IMR-90 (cell line): ENCODE measurements at regions not wholly inside any gene's neighbourhood (a gene's known extent, or its start where the extent isn't known, plus 50 kb on each side); places are given as distances from the start of the nearest gene placed in this dataset.

Experiments
- ATAC-seq: fragments of 200-7000 bp; cut with Tn5 transposase; 2 replicates; pipeline ENCODE4 v1.9.1; 2020; ENCODE audit warnings: low read depth, mild to moderate bottlenecking, moderate library complexity
- BruUV-seq: library from RNA; stranded (reverse); fragments of 400-500 nt; replicated peaks from 2 replicates; lab custom pipeline; 2021; lab: Mats Ljungman, UMichigan
- CTCF ChIA-PET: fragments of 300-600 bp; formaldehyde crosslinking; extraction: SDS; loops from one replicate; lab custom pipeline; 2021; ENCODE audit warnings: antibody characterized with exemption; lab: Yijun Ruan, JAX
- POLR2A ChIA-PET: fragments of 300-600 bp; sonication (Branson Sonifier 250); formaldehyde crosslinking; loops from one replicate; lab custom pipeline; 2022; ENCODE audit warnings: antibody characterized with exemption; ENCODE audit not compliant: unreplicated experiment; lab: Charles Lee
- DNase-seq: peaks from one replicate; pipeline ENCODE4 v3.0.0; 2013
- H2AFZ ChIP-seq: replicated peaks from 2 replicates; pipeline ENCODE3; 2013; ENCODE audit warnings: low read length, mild to moderate bottlenecking; ENCODE audit not compliant: poor library complexity
- H2AK5ac ChIP-seq: 2 replicates; pipeline ENCODE4 v1.6.1; 2013; ENCODE audit warnings: low read depth, low read length, inconsistent platforms
- H2AK9ac ChIP-seq: replicated peaks from 2 replicates; pipeline ENCODE3; 2013; ENCODE audit warnings: mild to moderate bottlenecking, low read depth, low read length, moderate library complexity; ENCODE audit not compliant: poor library complexity
- H2BK120ac ChIP-seq: 2 replicates; pipeline ENCODE4 v1.6.1; 2013; ENCODE audit warnings: low read depth, low read length, inconsistent platforms
- H2BK15ac ChIP-seq: 3 replicates; pipeline ENCODE4 v1.6.1; 2013; ENCODE audit warnings: low read depth, low read length, inconsistent platforms
- H2BK20ac ChIP-seq: 2 replicates; pipeline ENCODE4 v1.6.1; 2013; ENCODE audit warnings: low read depth, mild to moderate bottlenecking, inconsistent platforms, low read length, moderate library complexity
- H2BK5ac ChIP-seq: 2 replicates; pipeline ENCODE4 v1.6.1; 2013; ENCODE audit warnings: mild to moderate bottlenecking, low read depth, low read length, inconsistent platforms; ENCODE audit not compliant: poor library complexity, severe bottlenecking
- H3K14ac ChIP-seq: replicated peaks from 2 replicates; pipeline ENCODE4 v1.6.1; 2013; ENCODE audit warnings: low read depth, low read length, inconsistent platforms
- H3K18ac ChIP-seq: 2 replicates; pipeline ENCODE4 v1.6.1; 2013; ENCODE audit warnings: low read depth, low read length, control low read depth
- H3K23ac ChIP-seq: 2 replicates; pipeline ENCODE4 v1.6.1; 2013; ENCODE audit warnings: low read depth, low read length, inconsistent platforms
- H3K27ac ChIP-seq: 2 replicates; pipeline ENCODE4 v1.5.1; 2013; ENCODE audit warnings: mild to moderate bottlenecking, control low read depth, low read length; ENCODE audit not compliant: insufficient read depth
- H3K27me3 ChIP-seq: 2 replicates; pipeline ENCODE4 v1.6.1; 2013; ENCODE audit warnings: low read length; ENCODE audit not compliant: control insufficient read depth, insufficient read depth
- H3K36me3 ChIP-seq: 2 replicates; pipeline ENCODE4 v1.6.1; 2013; ENCODE audit warnings: low read length, mixed read lengths; ENCODE audit not compliant: control insufficient read depth, insufficient read depth
- H3K4ac ChIP-seq: 2 replicates; pipeline ENCODE4 v1.6.1; 2013; ENCODE audit warnings: low read depth, low read length, inconsistent platforms
- H3K4me1 ChIP-seq: 2 replicates; pipeline ENCODE4 v1.6.1; 2013; ENCODE audit warnings: low read length, mixed read lengths; ENCODE audit not compliant: control insufficient read depth, insufficient read depth
- H3K4me2 ChIP-seq: 2 replicates; pipeline ENCODE4 v1.6.1; 2013; ENCODE audit warnings: low read depth, mild to moderate bottlenecking, control low read depth, low read length, moderate library complexity
- H3K4me3 ChIP-seq: 2 replicates; pipeline ENCODE4 v1.5.1; 2013; ENCODE audit warnings: low read depth, mild to moderate bottlenecking, control low read depth, low read length, moderate library complexity; ENCODE audit not compliant: insufficient read depth
- H3K56ac ChIP-seq: 2 replicates; pipeline ENCODE4 v1.6.1; 2013; ENCODE audit warnings: low read length, inconsistent platforms; ENCODE audit not compliant: insufficient read depth; ENCODE audit errors: extremely low read depth
- H3K79me1 ChIP-seq, 2 experiments: 2 replicates each; pipeline ENCODE4 v1.6.1; 2013; ENCODE audit warnings: low read length in 2 of 2, inconsistent platforms in 1 of 2, low read depth in 1 of 2
- H3K9ac ChIP-seq: 2 replicates; pipeline ENCODE4 v1.6.1; 2013; ENCODE audit warnings: low read depth, low read length, control low read depth
- H3K9me1 ChIP-seq: 2 replicates; pipeline ENCODE4 v1.6.1; 2013; ENCODE audit warnings: low read length, inconsistent platforms; ENCODE audit not compliant: insufficient read depth
- H3K9me3 ChIP-seq: 2 replicates; pipeline ENCODE4 v1.6.1; 2013; ENCODE audit warnings: low read length; ENCODE audit not compliant: control insufficient read depth, insufficient read depth
- H4K20me1 ChIP-seq: 2 replicates; pipeline ENCODE4 v1.6.1; 2013; ENCODE audit warnings: low read length, inconsistent platforms; ENCODE audit not compliant: insufficient read depth
- H4K5ac ChIP-seq: 2 replicates; pipeline ENCODE4 v1.6.1; 2013; ENCODE audit warnings: mild to moderate bottlenecking, low read depth, low read length, control low read depth
- H4K8ac ChIP-seq, 2 experiments: 2 replicates each; pipeline ENCODE4 v1.6.1; 2013; ENCODE audit warnings: low read depth in 2 of 2, low read length in 2 of 2, control low read depth in 1 of 2, inconsistent platforms in 1 of 2
- H4K91ac ChIP-seq: 2 replicates; pipeline ENCODE4 v1.6.1; 2013; ENCODE audit warnings: low read depth, low read length, inconsistent platforms; ENCODE audit not compliant: insufficient read depth
- CEBPB ChIP-seq: IDR thresholded peaks from 2 replicates; pipeline ENCODE4 v1.6.1; 2012; ENCODE audit warnings: low read depth, low read length, improper control_type of control experiment
- FOS ChIP-seq: fragments of 150-350 bp; IDR thresholded peaks from 2 replicates; pipeline ENCODE4 v1.6.1; 2016; ENCODE audit warnings: low read depth, low read length
- NFE2L2 ChIP-seq: fragments of 150-350 bp; IDR thresholded peaks from 2 replicates; pipeline ENCODE4 v1.6.1; 2016; ENCODE audit warnings: low read depth, mild to moderate bottlenecking, low read length
- RAD21 ChIP-seq: IDR thresholded peaks from 2 replicates; pipeline ENCODE4 v1.6.1; 2012; ENCODE audit warnings: low read length, improper control_type of control experiment
- RCOR1 ChIP-seq: IDR thresholded peaks from 2 replicates; pipeline ENCODE4 v1.6.1; 2012; ENCODE audit warnings: mild to moderate bottlenecking, low read length, improper control_type of control experiment; ENCODE audit not compliant: insufficient replicate concordance
- SMC3 ChIP-seq: fragments of 150-350 bp; IDR thresholded peaks from 2 replicates; pipeline ENCODE4 v1.6.1; 2016; ENCODE audit warnings: low read depth, mild to moderate bottlenecking, antibody characterized with exemption, low read length, moderate library complexity
- WGBS, 2 experiments: methylation state at CpG; one replicate each; pipeline versions ENCODE4 v1.1.5 to v1.1.7; 2013; ENCODE audit warnings: missing lambda C conversion rate in 2 of 2; ENCODE audit not compliant: insufficient read length in 1 of 2; ENCODE audit errors: extremely low coverage in 2 of 2; 5-methylcytosine and 5-hydroxymethylcytosine counted together
- dilution Hi-C: fragments of 300-500 bp; cut with HindIII; formaldehyde crosslinking; loops from one replicate; pipeline ENCODE4 v1.14.3; 2018; ENCODE audit warnings: low sequenced_read_pairs; ENCODE audit not compliant: unreplicated experiment
- in situ Hi-C: fragments of 300-500 bp; cut with MboI; formaldehyde crosslinking; loops from 3 replicates; pipeline ENCODE4 v1.14.3; 2019; ENCODE audit warnings: low sequenced_read_pairs, inconsistent platforms, mixed read lengths
- intact Hi-C: fragments of 100-400 bp; cut with micrococcal nuclease; formaldehyde crosslinking; loops from 2 replicates; pipeline ENCODE4 v1.10.0; 2022

DNA sequence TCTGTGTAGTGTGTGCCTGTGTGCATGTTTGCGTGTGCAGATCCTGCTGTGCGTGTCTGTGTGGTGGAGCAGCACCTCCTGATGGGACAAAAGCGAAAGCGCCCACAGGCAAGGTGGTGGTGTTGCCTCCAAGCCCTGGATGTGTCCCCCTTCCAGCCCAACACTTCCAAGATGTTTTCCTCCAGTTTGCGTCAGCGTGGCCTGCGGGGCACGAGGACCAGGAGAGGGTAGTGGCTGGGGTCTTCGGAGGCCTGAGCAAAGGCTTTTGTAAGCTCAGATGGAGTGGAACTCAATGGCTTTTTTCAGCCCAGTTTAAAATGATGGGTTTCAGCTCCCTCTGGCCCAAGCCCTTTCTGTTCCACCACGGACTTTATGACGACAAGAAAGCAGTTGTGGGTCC, 209.5 kb downstream of the IRX2 start:
- Histone ChIP-seq H3K56ac (no peak overlapping the region), H2BK15ac (no peak overlapping the region), H3K4ac (no peak overlapping the region), H3K9ac (no peak overlapping the region), H2BK5ac (no peak overlapping the region), H3K4me2 (no peak overlapping the region), H4K5ac (no peak overlapping the region), H3K79me1 (no peaks in the 10 kb centered on the region), H3K18ac (no peak overlapping the region), H3K14ac (no peak overlapping the region), H3K4me1 (no peaks in the 10 kb centered on the region), H4K20me1 (no peaks in the 10 kb centered on the region), H3K27ac (no peak overlapping the region), H3K9me3 (peaks cover 33% of the 10 kb centered on the region), H2BK20ac (no peak overlapping the region), H2AFZ (no peak overlapping the region), H4K8ac (no peak overlapping the region), H2BK120ac (no peak overlapping the region), H2AK5ac (no peak overlapping the region), H2AK9ac (no peak overlapping the region), H4K91ac (no peak overlapping the region), H3K36me3 (no peaks in the 10 kb centered on the region), H3K23ac (no peak overlapping the region), H3K4me3 (no peak overlapping the region), H3K9me1 (no peaks in the 10 kb centered on the region), H3K27me3 (no peaks in the 10 kb centered on the region)
- 83% methylated on average over 1 of the region's 11 CpGs; no CpG with 5 or more reads in 1 of the 2 experiments for WGBS, 2 experiments
- ATAC-seq (no peak), DNase-seq (no peak)
- dilution Hi-C loops: no loop called here
- in situ Hi-C loops: no loop called here
- TF ChIP-seq NFE2L2 (no peak), RAD21 (no peak), RCOR1 (no peak), CEBPB (no peak), FOS (no peak), SMC3 (no peak)
- POLR2A ChIA-PET: no interaction called here
- no TSS peak for BruUV-seq
- intact Hi-C loops: no loop called here
- CTCF ChIA-PET: no interaction called here
